ENCODE measurements at regions not wholly inside any gene's neighbourhood (a gene's known extent, or its start where the extent isn't known, plus 50 kb on each side); places are given as distances from the start of the nearest gene placed in this dataset.

- no peaks in the 10 kb centered on the region for H3K36me3 ChIP-seq
- H3K4me1 ChIP-seq = no peaks in the 10 kb centered on the region
- intact Hi-C loops (cut with DNase I) = no loop called here
- WGBS = 73% methylated on average over 2 of the region's 2 CpGs
- no peak overlapping the region for H3K27ac ChIP-seq (replicated peaks in 1 of 4)
- TF ChIP-seq CTCF (IDR thresholded peaks at IDR 0.05) = no peak
- no peak for TF ChIP-seq POLR2A (IDR thresholded peaks at IDR 0.05; ENCODE audit: low read depth)
- no peak for TF ChIP-seq EP300 (IDR thresholded peaks at IDR 0.05)
- no peak for TF ChIP-seq POLR2AphosphoS5 (IDR thresholded peaks at IDR 0.05)
- H3K9me3 ChIP-seq = no peaks in the 10 kb centered on the region
- H3K4me3 ChIP-seq = no peak overlapping the region
- no peaks in the 10 kb centered on the region for H3K27me3 ChIP-seq
- no peak for DNase-seq (ENCODE audit: extremely low spot score)
Measured at GRCh38 chr5:30894811-30895210, 298.7 kb upstream of the CDH6 start.

GRCh38 chr5:30891660-30892059 is 301.8 kb upstream of the CDH6 start:
- Histone ChIP-seq H3K4me1 (no peaks in the 10 kb centered on the region), H3K4me3 (no peak overlapping the region), H3K9me3 (no peaks in the 10 kb centered on the region), H3K27me3 (no peaks in the 10 kb centered on the region), H3K36me3 (no peaks in the 10 kb centered on the region), H3K27ac (replicated peaks in 1 of 4) (no peak overlapping the region)
- intact Hi-C loops (cut with DNase I) = no loop called here
- no peak for DNase-seq (ENCODE audit: extremely low spot score)
- TF ChIP-seq POLR2A (IDR thresholded peaks at IDR 0.05; ENCODE audit: low read depth) (no peak), CTCF (IDR thresholded peaks at IDR 0.05) (no peak), EP300 (IDR thresholded peaks at IDR 0.05) (no peak), POLR2AphosphoS5 (IDR thresholded peaks at IDR 0.05) (no peak)

GRCh38 chr5:30890377-30890776 is 303.1 kb upstream of the CDH6 start:
- Histone ChIP-seq H3K4me3 (no peak overlapping the region), H3K27me3 (no peaks in the 10 kb centered on the region), H3K27ac (replicated peaks in 1 of 4) (no peak overlapping the region), H3K4me1 (no peaks in the 10 kb centered on the region), H3K36me3 (no peaks in the 10 kb centered on the region), H3K9me3 (no peaks in the 10 kb centered on the region)
- no peak for TF ChIP-seq CTCF (IDR thresholded peaks at IDR 0.05)
- WGBS = 44% methylated on average over 2 of the region's 2 CpGs
- intact Hi-C loops (cut with DNase I) = no loop called here
- DNase-seq (ENCODE audit: extremely low spot score) = no peak

- WGBS = 80% methylated on average over 3 of the region's 3 CpGs
- no peaks in the 10 kb centered on the region for H3K36me3 ChIP-seq
- no peak for DNase-seq (ENCODE audit: extremely low spot score)
- intact Hi-C loops (cut with DNase I) = no loop called here
- TF ChIP-seq POLR2A (IDR thresholded peaks at IDR 0.05; ENCODE audit: low read depth) = no peak
- no peak for TF ChIP-seq CTCF (IDR thresholded peaks at IDR 0.05)
- TF ChIP-seq POLR2AphosphoS5 (IDR thresholded peaks at IDR 0.05) = no peak
- TF ChIP-seq EP300 (IDR thresholded peaks at IDR 0.05) = no peak
- H3K27ac ChIP-seq (replicated peaks in 1 of 4) = no peak overlapping the region
- H3K27me3 ChIP-seq = no peaks in the 10 kb centered on the region
- no peaks in the 10 kb centered on the region for H3K4me1 ChIP-seq
- no peak overlapping the region for H3K4me3 ChIP-seq
- H3K9me3 ChIP-seq = peaks cover 0 to 4% (median 0%) of the 10 kb centered on the region in 4 donors
Measured at GRCh38 chr5:30880514-30880913, 313.0 kb upstream of the CDH6 start.

- peaks cover 0 to 4% (median 0%) of the 10 kb centered on the region in 4 donors for H3K9me3 ChIP-seq
- intact Hi-C loops (cut with DNase I) = no loop called here
Measured at GRCh38 chr5:30879887-30880286, 313.6 kb upstream of the CDH6 start.

More at GRCh38 chr5:30879887-30880286, 313.6 kb upstream of the CDH6 start:
- no peaks in the 10 kb centered on the region for H3K27me3 ChIP-seq
- DNase-seq (ENCODE audit: extremely low spot score) = no peak
- 90% methylated on average over 2 of the region's 2 CpGs for WGBS
- no peaks in the 10 kb centered on the region for H3K36me3 ChIP-seq
- peaks cover 0 to 1% (median 0%) of the 10 kb centered on the region in 4 donors for H3K4me1 ChIP-seq
- no peak overlapping the region for H3K27ac ChIP-seq (replicated peaks in 1 of 4)
- no peak overlapping the region for H3K4me3 ChIP-seq
- TF ChIP-seq POLR2AphosphoS5 (IDR thresholded peaks at IDR 0.05) (no peak), POLR2A (IDR thresholded peaks at IDR 0.05; ENCODE audit: low read depth) (no peak), EP300 (IDR thresholded peaks at IDR 0.05) (no peak), CTCF (IDR thresholded peaks at IDR 0.05) (no peak)
